H1 (cell line): ENCODE measurements at regions not wholly inside any gene's neighbourhood (a gene's known extent, or its start where the extent isn't known, plus 50 kb on each side); places are given as distances from the start of the nearest gene placed in this dataset.

Source experiments
- CTCF ChIA-PET: fragments of 300-600 bp; sonication (Branson Sonifier 250); formaldehyde crosslinking; loops from one replicate; lab custom pipeline; 2021; ENCODE audit not compliant: partially characterized antibody; lab: Charles Lee
- POLR2A ChIA-PET: fragments of 300-600 bp; sonication (Branson Sonifier 250); formaldehyde crosslinking; loops from one replicate; lab custom pipeline; 2021; ENCODE audit warnings: inconsistent platforms; ENCODE audit not compliant: partially characterized antibody; lab: Charles Lee
- DNase-seq, 2 experiments: peaks; one replicate each; pipeline versions ENCODE4 v3.0.0 to v3.0.0-alpha.2; 2010 to 2022; ENCODE audit warnings: low spot score in 2 of 2, low read depth in 1 of 2, mixed read lengths in 1 of 2
- FAIRE-seq: peaks from 2 replicates; lab custom pipeline; 2011; peaks lifted over from hg19 to GRCh38; lab: Jason Lieb, UNC
- H2AFZ ChIP-seq: 2 replicates; pipeline ENCODE4 v1.8.1; 2012; ENCODE audit warnings: low read length, inconsistent platforms
- H2AK5ac ChIP-seq: 2 replicates; pipeline ENCODE4 v1.6.1; 2013; ENCODE audit warnings: low read depth, low read length
- H2BK120ac ChIP-seq: replicated peaks from 2 replicates; pipeline ENCODE3; 2013; ENCODE audit warnings: low read depth, low read length, inconsistent platforms
- H2BK12ac ChIP-seq: 2 replicates; pipeline ENCODE4 v1.6.1; 2013; ENCODE audit warnings: low read depth, low read length
- H2BK15ac ChIP-seq: 2 replicates; pipeline ENCODE4 v1.6.1; 2013; ENCODE audit warnings: low read length
- H2BK20ac ChIP-seq: 2 replicates; pipeline ENCODE4 v1.6.1; 2013; ENCODE audit warnings: low read length
- H2BK5ac ChIP-seq: 2 replicates; pipeline ENCODE4 v1.6.1; 2013; ENCODE audit warnings: low read depth, low read length
- H3K14ac ChIP-seq: 2 replicates; pipeline ENCODE4 v1.6.1; 2013; ENCODE audit warnings: inconsistent platforms; ENCODE audit not compliant: insufficient read length
- H3K18ac ChIP-seq: 2 replicates; pipeline ENCODE4 v1.6.1; 2013; ENCODE audit warnings: low read length; ENCODE audit errors: extremely low read depth
- H3K23ac ChIP-seq: 2 replicates; pipeline ENCODE4 v1.6.1; 2013; ENCODE audit warnings: inconsistent platforms; ENCODE audit not compliant: insufficient read length
- H3K23me2 ChIP-seq: 2 replicates; pipeline ENCODE4 v1.6.1; 2013; ENCODE audit warnings: low read depth, low read length
- H3K27ac ChIP-seq: 2 replicates; pipeline ENCODE4 v1.6.1; 2011; ENCODE audit warnings: low read depth, low read length, inconsistent platforms
- H3K27me3 ChIP-seq, 4 experiments: replicated peaks in 1 of 4; 1 replicate in 1 of 4; 2 replicates in 3 of 4; pipeline versions ENCODE4 v1.6.1 to v1.8.1; 2011 to 2013; ENCODE audit warnings: low read length in 3 of 4, mild to moderate bottlenecking in 3 of 4, inconsistent platforms in 2 of 4, mixed read lengths in 2 of 4, moderate library complexity in 1 of 4; ENCODE audit not compliant: control insufficient read depth in 3 of 4, insufficient read depth in 3 of 4; ENCODE audit errors: extremely low read depth in 1 of 4
- H3K36me3 ChIP-seq, 4 experiments: 2 replicates each; pipeline versions ENCODE4 v1.6.1 to v1.8.1; 2011 to 2013; ENCODE audit warnings: mild to moderate bottlenecking in 4 of 4, low read length in 3 of 4, moderate library complexity in 2 of 4, control low read depth in 1 of 4, inconsistent platforms in 1 of 4; ENCODE audit not compliant: insufficient read depth in 4 of 4, control insufficient read depth in 2 of 4
- H3K4ac ChIP-seq: replicated peaks from 2 replicates; pipeline ENCODE3; 2013; ENCODE audit warnings: low read length, low read depth, mixed read lengths, inconsistent platforms; ENCODE audit not compliant: insufficient read length
- H3K4me1 ChIP-seq, 4 experiments: replicated peaks in 1 of 4; 1 replicate in 1 of 4; 2 replicates in 3 of 4; pipeline versions ENCODE4 v1.6.1 to v1.8.1; 2011 to 2013; ENCODE audit warnings: low read length in 3 of 4, inconsistent platforms in 2 of 4, mixed read lengths in 1 of 4; ENCODE audit not compliant: insufficient read depth in 4 of 4, control insufficient read depth in 3 of 4
- H3K4me2 ChIP-seq, 2 experiments: 2 replicates each; pipeline versions ENCODE4 v1.6.1 to v1.8.1; 2011 to 2013; ENCODE audit warnings: low read depth in 2 of 2, low read length in 2 of 2, control low read depth in 1 of 2, inconsistent platforms in 1 of 2, mild to moderate bottlenecking in 1 of 2; ENCODE audit not compliant: insufficient read depth in 1 of 2
- H3K4me3 ChIP-seq, 4 experiments: fragments of 200-600, 300-600 bp in 1 of 4; sonication (generic), shearing (Covaris generic), sonication (Bioruptor Twin) in 1 of 4; 2 replicates each; pipeline versions ENCODE4 v1.5.1 to v1.8.1; 2011 to 2016; ENCODE audit warnings: low read length in 4 of 4, low read depth in 3 of 4, control low read depth in 2 of 4, inconsistent platforms in 2 of 4, mild to moderate bottlenecking in 2 of 4, mixed read lengths in 1 of 4, moderate library complexity in 1 of 4; ENCODE audit not compliant: insufficient read depth in 2 of 4; ENCODE audit errors: extremely low read depth in 1 of 4
- H3K56ac ChIP-seq: replicated peaks from 2 replicates; pipeline ENCODE3; 2013; ENCODE audit warnings: low read depth, mild to moderate bottlenecking, mixed read lengths, low read length, inconsistent platforms; ENCODE audit not compliant: insufficient read length
- H3K79me1 ChIP-seq: 2 replicates; pipeline ENCODE4 v1.6.1; 2013; ENCODE audit warnings: low read depth, low read length, control low read depth
- H3K79me2 ChIP-seq, 2 experiments: 2 replicates each; pipeline versions ENCODE4 v1.6.1 to v1.8.1; 2012 to 2013; ENCODE audit warnings: low read length in 2 of 2, mild to moderate bottlenecking in 2 of 2, inconsistent platforms in 1 of 2; ENCODE audit not compliant: insufficient read depth in 2 of 2, control insufficient read depth in 1 of 2
- H3K9ac ChIP-seq, 4 experiments: replicated peaks in 1 of 4; 1 replicate in 1 of 4; 2 replicates in 3 of 4; pipeline versions ENCODE4 v1.6.1 to v1.8.1; 2011 to 2013; ENCODE audit warnings: low read depth in 3 of 4, low read length in 3 of 4, control low read depth in 2 of 4, mild to moderate bottlenecking in 2 of 4, moderate library complexity in 2 of 4, inconsistent platforms in 1 of 4; ENCODE audit errors: extremely low read depth in 1 of 4
- H3K9me3 ChIP-seq, 2 experiments: 2 replicates each; pipeline versions ENCODE4 v1.6.1 to v1.8.1; 2012 to 2013; ENCODE audit warnings: mild to moderate bottlenecking in 2 of 2, moderate library complexity in 2 of 2, control low read depth in 1 of 2, inconsistent platforms in 1 of 2, low read depth in 1 of 2, low read length in 1 of 2, mixed read lengths in 1 of 2; ENCODE audit not compliant: insufficient read depth in 2 of 2
- H4K20me1 ChIP-seq, 2 experiments: replicated peaks in 1 of 2; 2 replicates each; pipeline versions ENCODE3 to v1.8.1; 2011 to 2013; ENCODE audit warnings: inconsistent platforms in 2 of 2, low read length in 2 of 2, mild to moderate bottlenecking in 1 of 2; ENCODE audit not compliant: insufficient read depth in 2 of 2, control insufficient read depth in 1 of 2
- H4K5ac ChIP-seq: 2 replicates; pipeline ENCODE4 v1.6.1; 2013; ENCODE audit warnings: low read length, low read depth, mixed read lengths, inconsistent platforms; ENCODE audit not compliant: insufficient read length
- H4K8ac ChIP-seq: 2 replicates; pipeline ENCODE4 v1.8.0; 2013; ENCODE audit warnings: mild to moderate bottlenecking, moderate library complexity, low read length, inconsistent platforms; ENCODE audit not compliant: insufficient read depth; ENCODE audit errors: extremely low read depth
- H4K91ac ChIP-seq: replicated peaks from 2 replicates; pipeline ENCODE3; 2013; ENCODE audit warnings: low read length, mixed read lengths, inconsistent platforms; ENCODE audit not compliant: insufficient read length
- CTCF ChIP-seq, 3 experiments: IDR thresholded peaks; 1 replicate in 2 of 3; 2 replicates in 1 of 3; pipeline versions ENCODE4 v1.5.1 to v1.6.1; 2011; ENCODE audit warnings: low read length in 3 of 3, mild to moderate bottlenecking in 3 of 3, inconsistent platforms in 2 of 3, low read depth in 1 of 3, moderate library complexity in 1 of 3; ENCODE audit not compliant: insufficient read depth in 1 of 3; ENCODE audit errors: control extremely low read depth in 1 of 3
- WGBS, 2 experiments: shearing (Covaris generic) in 1 of 2; methylation state at CpG; one replicate each; pipeline versions ENCODE4 v1.1.6 to v1.1.7; 2013 to 2015; ENCODE audit warnings: low lambda C conversion rate in 2 of 2, mixed read lengths in 2 of 2, inconsistent platforms in 1 of 2, low coverage in 1 of 2, missing lambda C conversion rate in 1 of 2; ENCODE audit not compliant: insufficient replicate concordance in 2 of 2, insufficient coverage in 1 of 2, insufficient read length in 1 of 2; ENCODE audit errors: extremely low coverage in 1 of 2, missing lambda C conversion rate in 1 of 2; 5-methylcytosine and 5-hydroxymethylcytosine counted together

GRCh38 chr1:193338194-193338593, 151.8 kb upstream of the B3GALT2 start:
- Histone ChIP-seq H3K18ac (no peak overlapping the region), H2BK15ac (no peak overlapping the region), H3K79me1 (no peaks in the 10 kb centered on the region), H2BK12ac (no peak overlapping the region), H3K4me2 (no peak overlapping the region), H3K79me2 (no peaks in the 10 kb centered on the region), H2BK5ac (no peak overlapping the region), H3K27me3 (no peaks in the 10 kb centered on the region), H3K23ac (no peak overlapping the region), H4K91ac (no peak overlapping the region), H3K4me1 (no peaks in the 10 kb centered on the region), H3K27ac (no peak overlapping the region), H2AFZ (no peak overlapping the region), H3K9ac (no peak overlapping the region), H4K8ac (no peak overlapping the region), H3K9me3 (no peaks in the 10 kb centered on the region), H3K4ac (no peak overlapping the region), H3K23me2 (no peaks in the 10 kb centered on the region), H4K20me1 (no peaks in the 10 kb centered on the region), H2BK120ac (no peak overlapping the region), H3K36me3 (no peaks in the 10 kb centered on the region), H3K56ac (no peak overlapping the region), H3K4me3 (no peak overlapping the region), H4K5ac (no peak overlapping the region), H2BK20ac (no peak overlapping the region), H3K14ac (no peak overlapping the region), H2AK5ac (no peak overlapping the region)
- DNase-seq = no peak
- 88% methylated on average over 2 of the region's 2 CpGs; no CpG with 5 or more reads in 1 of the 2 experiments for WGBS, 2 experiments
- ChIA-PET CTCF (interaction anchor here (0.7 to 2.8 kb wide), 5 partner anchors 10 to 152 kb away, joined by 3 to 9 read pairs (median 3); partner anchors contain the start of gene B3GALT2), POLR2A (no interaction called here)
- no peak for FAIRE-seq
- TF ChIP-seq CTCF (IDR thresholded peaks at IDR 0.05; ENCODE audit: control extremely low read depth in 1 of 3, insufficient read depth in 1 of 3, low read depth in 1 of 3, low read length in 3 of 3) = peak in 1 of 3 experiments; percentile 5; a peak in 1 of 4 replicates
